Vagina (tissue), 2 donors: ENCODE measurements at regions not wholly inside any gene's neighbourhood (a gene's known extent, or its start where the extent isn't known, plus 50 kb on each side); places are given as distances from the start of the nearest gene placed in this dataset.

ENCODE experiments used
- POLR2A ChIP-seq, 2 donors: fragments of 450-650 bp; IDR thresholded peaks; one replicate each; pipeline ENCODE4 v1.6.1; 2017; ENCODE audit warnings: antibody characterized with exemption in 2 of 2, mild to moderate bottlenecking in 2 of 2, moderate library complexity in 2 of 2
- TF ChIP-seq, protein P1 (sequence below), 3 experiments: fragments of 450-650 bp in 2 of 3; fragments of 200-600 bp in 1 of 3; sonication (generic) in 1 of 3; IDR thresholded peaks; one replicate each; pipeline ENCODE4 v1.5.1; 2017 to 2019; ENCODE audit warnings: antibody characterized with exemption in 3 of 3, mild to moderate bottlenecking in 2 of 3, moderate library complexity in 2 of 3

GRCh38 chr16:49932946-49933345, 77.0 kb upstream of the ZNF423 start:
- TF ChIP-seq, protein P1, sequence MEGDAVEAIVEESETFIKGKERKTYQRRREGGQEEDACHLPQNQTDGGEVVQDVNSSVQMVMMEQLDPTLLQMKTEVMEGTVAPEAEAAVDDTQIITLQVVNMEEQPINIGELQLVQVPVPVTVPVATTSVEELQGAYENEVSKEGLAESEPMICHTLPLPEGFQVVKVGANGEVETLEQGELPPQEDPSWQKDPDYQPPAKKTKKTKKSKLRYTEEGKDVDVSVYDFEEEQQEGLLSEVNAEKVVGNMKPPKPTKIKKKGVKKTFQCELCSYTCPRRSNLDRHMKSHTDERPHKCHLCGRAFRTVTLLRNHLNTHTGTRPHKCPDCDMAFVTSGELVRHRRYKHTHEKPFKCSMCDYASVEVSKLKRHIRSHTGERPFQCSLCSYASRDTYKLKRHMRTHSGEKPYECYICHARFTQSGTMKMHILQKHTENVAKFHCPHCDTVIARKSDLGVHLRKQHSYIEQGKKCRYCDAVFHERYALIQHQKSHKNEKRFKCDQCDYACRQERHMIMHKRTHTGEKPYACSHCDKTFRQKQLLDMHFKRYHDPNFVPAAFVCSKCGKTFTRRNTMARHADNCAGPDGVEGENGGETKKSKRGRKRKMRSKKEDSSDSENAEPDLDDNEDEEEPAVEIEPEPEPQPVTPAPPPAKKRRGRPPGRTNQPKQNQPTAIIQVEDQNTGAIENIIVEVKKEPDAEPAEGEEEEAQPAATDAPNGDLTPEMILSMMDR (IDR thresholded peaks at IDR 0.05) = no peak
- TF ChIP-seq POLR2A (IDR thresholded peaks at IDR 0.05) = no peak
